Effector CD8-positive, alpha-beta T cell (primary cell): ENCODE measurements at regions not wholly inside any gene's neighbourhood (a gene's known extent, or its start where the extent isn't known, plus 50 kb on each side); places are given as distances from the start of the nearest gene placed in this dataset.

Experiments used
- DNase-seq: peaks from one replicate; lab custom pipeline; 2025; lab: John Stamatoyannopoulos, UW

GRCh38 chr2:8309131-8309530 lies 372.7 kb upstream of the ID2 start:
- DNase-seq, result no peak

GRCh38 chr2:8310557-8311455 lies 371.1 kb upstream of the ID2 start:
- no peak for DNase-seq

GRCh38 chr2:8312221-8312620 lies 369.6 kb upstream of the ID2 start:
- no peak for DNase-seq

- no peak for DNase-seq
Observed at GRCh38 chr2:8312861-8313830, 368.7 kb upstream of the ID2 start.

- DNase-seq, result no peak
Observed at GRCh38 chr2:8314063-8314462, 367.8 kb upstream of the ID2 start.

GRCh38 chr2:8315531-8316165 lies 366.2 kb upstream of the ID2 start:
- DNase-seq, result no peak

- DNase-seq, result no peak
Observed at GRCh38 chr2:8316356-8316755, 365.5 kb upstream of the ID2 start.

GRCh38 chr2:8317418-8317817 lies 364.4 kb upstream of the ID2 start:
- no peak for DNase-seq

- DNase-seq, result no peak
Observed at GRCh38 chr2:8319219-8319618, 362.6 kb upstream of the ID2 start.

- no peak for DNase-seq
Observed at GRCh38 chr2:8320311-8321066, 361.4 kb upstream of the ID2 start.

- no peak for DNase-seq
Observed at GRCh38 chr2:8322634-8323033, 359.2 kb upstream of the ID2 start.

- DNase-seq, result no peak
Observed at GRCh38 chr2:8324164-8324856, 357.5 kb upstream of the ID2 start.

- no peak for DNase-seq
Observed at GRCh38 chr2:8324901-8325300, 357.0 kb upstream of the ID2 start.

- no peak for DNase-seq
Observed at GRCh38 chr2:8327371-8328100, 354.3 kb upstream of the ID2 start.

- DNase-seq, result no peak
Observed at GRCh38 chr2:8328217-8328616, 353.6 kb upstream of the ID2 start.

GRCh38 chr2:8329660-8330622 lies 351.9 kb upstream of the ID2 start:
- DNase-seq, result no peak

- no peak for DNase-seq
Observed at GRCh38 chr2:8331068-8331467, 350.8 kb upstream of the ID2 start.

GRCh38 chr2:8332646-8333045 lies 349.2 kb upstream of the ID2 start:
- DNase-seq, result no peak
